Mesothelial cell of epicardium (in vitro differentiated cells): ENCODE measurements at regions not wholly inside any gene's neighbourhood (a gene's known extent, or its start where the extent isn't known, plus 50 kb on each side); places are given as distances from the start of the nearest gene placed in this dataset.

Experiments used
- DNase-seq, 2 experiments: peaks; one replicate each; pipeline ENCODE4 v3.0.0; 2021; ENCODE audit warnings: low spot score in 2 of 2; ENCODE audit not compliant: unreplicated experiment in 2 of 2
- H3K27ac Mint-ChIP-seq: 2 replicates; pipeline ENCODE4 v1.8.0; 2021; ENCODE audit warnings: mixed read lengths
- H3K27me3 Mint-ChIP-seq: 2 replicates; pipeline ENCODE4 v1.8.0; 2021; ENCODE audit warnings: low read depth, mixed read lengths
- H3K36me3 Mint-ChIP-seq: 2 replicates; pipeline ENCODE4 v1.8.0; 2021; ENCODE audit warnings: mixed read lengths
- H3K4me1 Mint-ChIP-seq: 2 replicates; pipeline ENCODE4 v1.8.0; 2021; ENCODE audit warnings: mixed read lengths
- H3K4me3 Mint-ChIP-seq: 2 replicates; pipeline ENCODE4 v1.8.0; 2021; ENCODE audit warnings: mild to moderate bottlenecking, moderate library complexity, mixed read lengths
- H3K9me3 Mint-ChIP-seq: 2 replicates; pipeline ENCODE4 v1.8.0; 2021; ENCODE audit warnings: mixed read lengths
- CTCF ChIP-seq: fragments of 200-600 bp; sonication (generic); IDR thresholded peaks from one replicate; pipeline ENCODE4 v1.5.0; 2021; ENCODE audit warnings: antibody characterized with exemption; ENCODE audit not compliant: unreplicated experiment

GRCh38 chr1:59028048-59028447, 244.2 kb upstream of the JUN start:
- DNase-seq = no peak
- no peaks in the 10 kb centered on the region for H3K27me3 Mint-ChIP-seq
- no peak for TF ChIP-seq CTCF
- no peaks in the 10 kb centered on the region for H3K36me3 Mint-ChIP-seq
- H3K4me3 Mint-ChIP-seq = no peak overlapping the region
- H3K4me1 Mint-ChIP-seq = peaks cover 23% of the 10 kb centered on the region
- no peak overlapping the region for H3K27ac Mint-ChIP-seq
- H3K9me3 Mint-ChIP-seq = no peaks in the 10 kb centered on the region

GRCh38 chr1:59029411-59030167, 245.7 kb upstream of the JUN start:
- no peak for TF ChIP-seq CTCF
- no peak for DNase-seq
- peaks cover 23% of the 10 kb centered on the region for H3K4me1 Mint-ChIP-seq
- H3K27ac Mint-ChIP-seq = no peak overlapping the region
- H3K4me3 Mint-ChIP-seq = no peak overlapping the region
- H3K9me3 Mint-ChIP-seq = no peaks in the 10 kb centered on the region
- no peaks in the 10 kb centered on the region for H3K27me3 Mint-ChIP-seq
- H3K36me3 Mint-ChIP-seq = no peaks in the 10 kb centered on the region

- DNase-seq = no peak
- Mint-ChIP-seq H3K36me3 (no peaks in the 10 kb centered on the region), H3K27ac (no peak overlapping the region), H3K9me3 (no peaks in the 10 kb centered on the region), H3K4me1 (peaks cover 7% of the 10 kb centered on the region), H3K27me3 (no peaks in the 10 kb centered on the region), H3K4me3 (no peak overlapping the region)
- no peak for TF ChIP-seq CTCF
These were observed 248.4 kb upstream of the JUN start for GRCh38 chr1:59032228-59032627.

GRCh38 chr1:59033761-59034160, 249.9 kb upstream of the JUN start:
- Mint-ChIP-seq H3K27me3 (no peaks in the 10 kb centered on the region), H3K4me3 (no peak overlapping the region), H3K27ac (no peak overlapping the region), H3K36me3 (no peaks in the 10 kb centered on the region), H3K9me3 (no peaks in the 10 kb centered on the region), H3K4me1 (peaks cover 8% of the 10 kb centered on the region)
- DNase-seq = no peak
- no peak for TF ChIP-seq CTCF

- H3K36me3 Mint-ChIP-seq = no peaks in the 10 kb centered on the region
- H3K9me3 Mint-ChIP-seq = no peaks in the 10 kb centered on the region
- TF ChIP-seq CTCF = no peak
- no peak for DNase-seq
- H3K4me1 Mint-ChIP-seq = peaks cover 8% of the 10 kb centered on the region
- no peaks in the 10 kb centered on the region for H3K27me3 Mint-ChIP-seq
- H3K4me3 Mint-ChIP-seq = no peak overlapping the region
- peak overlapping the region; percentile 44 for H3K27ac Mint-ChIP-seq
These were observed 251.1 kb upstream of the JUN start for GRCh38 chr1:59034925-59035324.
